DMS114 treated with DMSO at 0.1 percent for 48 hours (cell line): ENCODE measurements at regions not wholly inside any gene's neighbourhood (a gene's known extent, or its start where the extent isn't known, plus 50 kb on each side); places are given as distances from the start of the nearest gene placed in this dataset.

ENCODE experiments used
- DNase-seq: peaks from one replicate; lab custom pipeline; 2025; ENCODE audit not compliant: unreplicated experiment; lab: John Stamatoyannopoulos, UW

DNA sequence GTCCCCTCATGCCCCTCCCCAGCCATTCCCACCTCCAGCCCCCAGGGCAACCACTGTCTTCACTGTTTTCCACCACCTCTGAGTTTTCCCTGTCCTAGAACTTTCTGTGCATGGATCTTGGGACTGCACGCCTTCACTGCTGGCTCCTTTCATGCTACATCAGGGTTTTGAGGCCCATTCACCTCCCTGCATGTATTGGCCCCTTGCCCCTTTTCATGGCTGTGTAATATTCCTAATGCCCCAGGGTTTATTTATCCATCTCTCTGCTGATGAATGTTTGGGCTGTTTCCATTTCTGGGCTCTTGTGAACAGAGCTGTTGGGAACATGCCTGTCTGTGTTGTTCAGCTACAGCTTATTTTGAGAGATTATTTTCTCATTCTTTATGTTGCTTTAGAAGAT is 205.0 kb downstream of the RBFOX3 start:
- no peak for DNase-seq

DNA sequence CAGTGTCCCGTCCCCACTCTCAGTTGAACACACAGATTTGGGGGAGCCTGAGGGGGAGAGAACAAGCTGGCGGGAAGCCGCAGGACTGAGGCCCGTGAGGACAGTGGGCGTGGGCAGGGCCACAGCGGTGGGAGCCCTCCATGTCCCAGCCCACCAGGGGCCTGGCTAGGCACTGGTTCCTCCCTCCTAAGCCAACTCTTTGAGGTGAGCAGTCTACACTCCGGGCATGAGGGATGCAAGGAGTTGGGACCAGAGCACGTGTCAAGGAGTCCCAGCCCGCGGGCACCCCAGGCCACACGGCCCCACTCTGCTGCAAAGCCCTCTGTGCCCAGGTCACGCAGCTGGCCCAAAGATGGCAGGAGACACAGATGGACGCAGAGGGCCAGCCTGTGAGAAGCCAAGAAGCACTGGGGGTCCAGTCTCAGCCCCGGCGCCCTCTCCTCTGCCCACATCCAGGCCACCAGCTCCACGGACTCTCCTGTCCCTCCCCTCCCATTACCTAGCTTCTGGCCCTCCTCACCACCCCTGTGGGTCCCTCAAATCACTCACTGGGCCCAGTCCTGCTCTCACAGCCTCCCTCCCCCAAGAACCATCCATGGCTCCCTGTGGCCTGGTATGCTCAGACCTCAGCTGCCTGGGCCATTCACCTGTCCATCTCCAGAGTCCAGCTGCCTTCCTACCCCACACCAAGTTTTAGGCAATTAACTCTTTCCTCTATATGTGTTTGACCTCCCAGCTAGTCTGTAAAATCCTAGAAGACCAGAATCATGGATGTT is 206.5 kb downstream of the RBFOX3 start:
- DNase-seq: no peak

DNA sequence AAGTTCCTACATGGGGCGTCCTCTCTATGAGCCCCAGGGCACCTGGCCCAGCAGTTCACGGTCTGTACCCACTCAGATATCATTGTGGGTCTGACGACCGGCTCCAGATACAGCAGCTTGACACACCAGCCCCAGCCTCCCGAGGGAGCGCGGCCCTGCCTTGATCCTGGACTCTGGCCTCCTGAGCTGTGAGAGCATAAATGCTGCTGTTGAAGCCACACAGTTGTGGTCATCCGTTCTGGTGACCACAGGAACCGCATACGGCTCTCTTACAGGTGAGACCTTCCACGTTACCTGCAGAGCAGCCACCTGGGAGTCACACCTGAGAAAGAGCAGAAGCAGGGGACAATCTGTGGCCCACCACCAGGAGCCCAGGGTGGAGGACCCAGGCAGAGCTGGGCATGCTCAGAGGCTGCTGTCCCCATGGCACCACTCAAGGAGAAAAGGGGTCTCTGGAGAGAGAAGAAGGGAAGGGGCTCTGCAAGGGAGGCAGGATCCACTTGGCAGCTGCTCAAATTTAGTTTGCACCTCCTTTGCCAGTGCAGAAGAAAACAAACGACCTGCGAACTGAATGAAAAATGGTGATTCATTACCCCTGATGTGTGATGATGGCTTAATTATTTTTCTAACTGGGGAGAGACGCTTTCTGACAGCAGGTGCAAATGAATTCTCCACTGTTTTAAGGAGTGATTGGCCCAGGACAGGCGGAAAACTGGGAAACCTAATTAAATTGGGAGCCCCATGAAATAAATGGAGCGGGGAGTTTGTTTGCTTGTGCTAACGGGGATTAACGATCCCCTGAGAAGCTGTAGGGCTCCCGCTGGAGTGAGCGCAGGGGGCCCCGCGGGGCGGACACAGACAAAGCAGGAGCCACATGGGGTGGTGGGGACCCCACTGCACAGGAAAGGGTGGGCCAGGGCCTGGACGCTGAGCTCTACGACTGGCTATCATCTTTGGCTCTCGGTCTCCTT is 208.9 kb downstream of the RBFOX3 start:
- no peak for DNase-seq

DNA sequence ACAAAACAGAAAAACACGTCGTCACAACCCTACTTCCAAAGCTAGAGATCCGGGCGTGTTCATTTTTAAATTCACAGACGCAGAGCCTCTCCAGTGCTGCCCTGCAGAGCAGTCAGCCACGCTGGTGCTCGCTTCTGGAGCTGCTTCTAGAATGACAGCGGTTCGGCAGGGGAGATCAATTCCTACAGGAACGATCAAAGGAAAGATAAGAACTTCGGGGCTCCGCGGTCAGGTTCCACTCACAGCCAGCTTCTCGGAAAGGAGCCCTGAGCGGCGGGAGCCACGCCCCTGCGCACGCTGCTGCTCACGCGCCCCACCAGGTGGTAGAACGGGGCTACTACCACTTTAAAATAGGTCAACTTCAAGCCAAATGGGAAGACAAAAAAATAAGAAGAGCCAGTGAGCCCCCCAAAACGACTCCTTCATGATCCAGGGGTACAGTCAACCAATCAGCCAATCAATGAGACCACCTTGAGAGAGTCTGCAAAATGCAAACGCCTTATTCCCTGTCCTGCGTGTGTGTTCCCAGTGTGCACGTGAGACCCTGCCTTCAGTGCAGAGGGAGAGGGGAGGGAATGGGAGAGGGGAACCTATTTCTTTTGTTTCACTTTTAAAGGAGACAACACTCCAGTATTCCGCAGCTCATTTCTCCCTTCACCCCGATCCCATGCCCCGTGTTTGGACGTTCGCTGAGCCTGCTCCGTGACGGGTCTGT is 209.7 kb downstream of the RBFOX3 start:
- peak; percentile 58 for DNase-seq

DNA sequence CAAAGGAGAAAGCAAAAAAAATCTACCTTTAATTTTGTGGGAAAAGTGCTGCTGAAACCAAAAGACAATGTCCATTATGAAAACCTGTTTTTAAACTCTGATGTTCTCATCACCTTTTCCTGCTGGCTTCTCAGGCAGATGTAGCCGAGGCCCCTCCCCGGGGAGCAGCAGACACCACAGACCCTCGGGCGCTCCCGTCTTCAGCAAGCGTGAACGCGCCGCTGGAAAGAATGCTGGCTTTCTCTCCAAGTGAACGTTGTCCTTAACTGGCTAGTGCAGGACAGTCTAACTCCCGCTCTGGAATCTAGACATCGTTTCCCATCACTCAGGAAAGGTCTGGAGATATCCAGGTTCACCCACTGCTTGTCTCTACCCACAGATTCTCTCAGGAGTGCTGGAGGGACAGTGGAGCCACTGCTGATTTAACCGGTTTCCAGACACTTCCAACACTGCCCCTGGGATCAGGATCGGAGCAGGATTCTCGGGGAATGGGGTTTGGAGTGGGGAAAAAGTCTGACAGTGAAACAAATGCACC is 211.2 kb downstream of the RBFOX3 start:
- no peak for DNase-seq

DNA sequence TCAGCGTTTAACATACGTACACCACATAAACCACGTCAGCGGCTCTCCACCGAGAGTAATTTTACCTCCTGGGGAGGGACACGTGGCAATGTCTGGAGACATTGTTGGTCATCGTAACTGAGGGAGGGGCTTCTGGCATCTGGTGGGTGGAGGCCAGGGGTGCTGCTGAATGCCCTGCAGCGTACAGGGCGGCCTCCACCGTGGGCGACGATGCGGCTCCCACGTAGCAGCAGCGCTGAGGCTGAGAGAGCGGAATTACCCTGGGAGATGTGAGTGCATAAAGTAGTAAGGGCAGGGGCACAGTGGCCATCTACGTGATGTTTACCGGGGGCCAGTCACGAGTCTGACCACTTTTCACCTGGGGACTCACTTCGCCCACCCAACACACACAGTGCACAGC is 212.4 kb downstream of the RBFOX3 start:
- no peak for DNase-seq

DNA sequence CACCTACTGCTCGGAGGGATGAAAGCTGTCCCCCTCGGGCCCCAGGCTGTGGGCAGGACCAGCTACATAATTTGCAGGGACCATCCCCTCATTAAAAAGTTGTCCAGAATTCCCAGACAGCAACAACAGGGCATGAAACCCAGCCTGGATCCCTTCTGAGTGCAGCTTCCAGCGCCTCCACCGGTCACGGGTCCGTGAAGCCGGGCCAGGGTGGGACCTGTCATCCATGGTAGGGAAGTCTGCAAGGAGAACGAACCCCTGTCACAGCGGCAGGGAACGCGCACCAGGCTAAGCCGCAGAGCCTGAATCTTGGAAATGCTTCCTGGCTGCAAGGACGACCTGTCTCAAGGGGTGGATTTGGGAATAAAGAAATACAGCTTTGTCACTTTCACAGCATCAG is 214.2 kb downstream of the RBFOX3 start:
- DNase-seq: no peak

DNA sequence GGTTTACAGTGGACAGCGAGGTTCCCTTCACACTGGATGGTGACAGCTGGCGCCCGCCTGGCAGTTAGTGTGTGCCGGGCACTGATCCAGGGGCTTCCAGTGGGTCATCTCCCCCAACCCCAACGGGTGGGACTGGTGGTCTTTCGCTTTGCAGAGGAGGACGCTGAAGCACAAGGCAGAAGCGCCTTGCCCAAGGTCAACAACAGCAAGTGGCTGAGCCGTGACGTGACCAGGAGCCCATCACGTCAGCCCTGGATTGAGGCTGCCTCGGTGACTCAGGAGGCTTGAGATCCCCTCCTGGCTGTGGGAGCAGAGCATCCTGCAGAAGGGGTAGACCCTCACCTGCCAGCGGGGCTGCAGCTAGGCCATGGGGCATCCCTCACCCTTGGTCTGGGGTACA is 215.3 kb downstream of the RBFOX3 start:
- DNase-seq: no peak

DNA sequence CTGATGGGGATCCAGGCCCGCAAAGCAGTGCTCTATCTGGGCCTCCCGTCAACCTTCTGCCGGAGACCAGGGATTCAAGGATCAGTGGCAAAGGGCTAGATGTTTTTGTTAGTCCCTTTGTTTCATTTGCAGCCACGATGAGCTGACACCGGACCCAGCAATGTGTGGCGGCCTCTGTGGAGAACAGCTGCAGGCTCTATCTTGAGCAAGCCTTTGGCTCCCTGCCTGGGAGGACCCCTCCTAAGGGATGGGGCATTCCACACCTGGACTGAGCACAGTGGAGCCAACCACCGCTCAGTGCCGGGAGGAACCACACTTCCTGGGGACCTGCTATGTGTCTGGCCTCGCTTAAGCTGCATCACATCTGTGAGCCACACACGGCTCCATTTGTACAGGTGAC is 215.8 kb downstream of the RBFOX3 start:
- DNase-seq: no peak

DNA sequence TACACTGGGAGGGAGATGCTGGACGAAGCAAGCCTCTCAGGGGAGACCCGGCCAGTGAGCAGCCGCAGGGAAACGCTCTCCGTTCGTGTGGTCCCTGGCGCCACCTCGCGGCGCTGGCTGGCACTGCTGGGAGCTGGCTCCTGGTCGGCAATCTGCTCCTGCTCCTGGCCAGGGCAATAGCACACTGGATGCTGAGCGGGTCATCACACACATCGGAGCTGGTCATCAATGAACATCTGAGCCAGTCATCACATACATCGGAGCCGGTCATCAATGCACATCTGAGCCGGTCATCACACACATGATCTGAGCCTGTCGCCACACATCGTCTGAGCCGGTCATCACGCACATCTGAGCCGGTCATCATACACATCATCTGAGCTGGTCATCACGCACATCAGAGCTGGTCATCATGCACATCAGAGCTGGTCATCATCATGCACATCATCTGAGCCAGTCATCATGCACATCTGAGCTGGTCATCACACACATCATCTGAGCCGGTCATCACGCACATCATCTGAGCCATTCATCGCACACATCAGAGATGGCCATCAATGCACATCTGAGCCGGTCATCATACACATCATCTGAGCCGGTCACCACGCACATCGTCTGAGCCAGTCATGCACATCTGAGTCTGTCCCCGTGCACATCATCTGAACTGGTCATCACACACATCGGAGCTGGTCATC is 217.3 kb downstream of the RBFOX3 start:
- peak; percentile 55 for DNase-seq

DNA sequence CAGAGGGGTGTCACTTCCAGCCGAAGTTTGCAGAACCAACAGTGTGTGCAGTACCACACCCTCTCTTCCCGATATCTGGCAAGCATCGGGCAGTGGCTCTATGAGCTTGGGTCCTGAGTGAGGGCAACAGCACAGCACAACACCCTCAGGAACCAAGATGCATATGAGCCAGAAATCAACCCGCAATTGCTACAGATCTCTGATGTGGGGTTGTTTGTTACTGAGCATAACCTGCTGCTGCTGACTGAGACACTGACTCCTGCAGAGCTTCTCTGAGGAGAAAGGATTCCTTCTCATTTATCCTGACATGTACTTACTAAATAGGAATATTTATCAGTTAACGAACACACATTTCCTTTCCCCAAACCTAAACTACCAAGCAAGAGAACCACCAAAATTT is 218.3 kb downstream of the RBFOX3 start:
- no peak for DNase-seq

DNA sequence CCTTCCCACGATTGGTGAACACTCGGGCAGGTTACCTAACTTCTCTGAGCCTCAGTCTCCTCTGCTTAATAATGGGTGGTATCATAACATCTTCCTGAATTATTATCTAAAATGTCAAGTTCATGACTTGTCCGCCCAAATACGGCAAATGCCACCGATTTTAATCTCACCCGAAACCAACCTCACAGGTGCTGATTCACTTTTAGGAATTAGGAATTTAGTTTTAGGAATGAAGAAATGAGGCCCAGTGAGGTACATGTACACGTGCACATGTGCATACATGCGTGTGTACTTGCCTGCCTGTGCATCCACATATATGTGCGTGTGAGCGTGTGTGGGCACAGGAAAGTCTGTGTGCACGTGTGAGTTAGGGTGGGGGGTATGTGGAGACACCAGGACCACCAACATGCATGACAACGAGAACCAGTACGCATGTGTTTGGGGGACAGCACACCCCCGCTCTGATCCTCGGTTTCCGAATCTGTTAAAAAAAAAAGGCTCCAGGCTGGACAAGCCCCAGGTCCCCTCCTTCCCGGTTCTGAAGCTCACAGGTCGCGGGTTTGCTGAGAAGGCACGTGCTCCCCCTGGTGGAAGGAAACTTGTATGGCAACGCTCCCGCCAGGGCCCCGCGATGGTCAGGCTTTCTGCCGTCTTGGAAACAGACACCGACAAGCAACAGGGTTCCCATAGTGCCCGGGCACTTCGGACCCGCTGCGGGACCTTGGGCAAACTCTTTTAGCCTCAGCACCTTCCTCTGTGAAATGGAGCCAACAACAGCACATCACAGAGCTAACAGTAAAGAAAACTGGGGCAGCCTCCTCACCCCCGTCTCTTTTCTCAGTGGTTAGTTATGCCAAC is 219.2 kb downstream of the RBFOX3 start:
- DNase-seq: peak; percentile 76

DNA sequence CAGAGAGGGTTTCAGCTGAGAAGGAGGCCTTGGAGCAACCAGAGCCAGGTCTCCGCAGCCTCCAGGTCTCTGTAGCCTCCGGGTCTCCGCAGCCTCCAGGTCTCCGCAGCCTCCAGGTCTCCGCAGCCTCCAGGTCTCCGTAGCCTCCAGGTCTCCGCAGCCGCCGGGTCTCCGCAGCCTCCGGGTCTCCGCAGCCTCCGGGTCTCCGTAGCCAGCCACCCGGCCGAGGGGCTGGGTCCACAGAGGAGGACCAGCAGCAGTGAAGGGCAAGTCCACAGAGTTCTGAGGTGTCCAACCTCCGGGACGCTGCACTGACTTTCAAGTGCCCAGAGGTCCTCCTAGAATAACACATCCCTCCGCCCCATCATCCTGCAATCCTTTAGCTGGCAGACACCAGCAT is 221.0 kb downstream of the RBFOX3 start:
- no peak for DNase-seq

DNA sequence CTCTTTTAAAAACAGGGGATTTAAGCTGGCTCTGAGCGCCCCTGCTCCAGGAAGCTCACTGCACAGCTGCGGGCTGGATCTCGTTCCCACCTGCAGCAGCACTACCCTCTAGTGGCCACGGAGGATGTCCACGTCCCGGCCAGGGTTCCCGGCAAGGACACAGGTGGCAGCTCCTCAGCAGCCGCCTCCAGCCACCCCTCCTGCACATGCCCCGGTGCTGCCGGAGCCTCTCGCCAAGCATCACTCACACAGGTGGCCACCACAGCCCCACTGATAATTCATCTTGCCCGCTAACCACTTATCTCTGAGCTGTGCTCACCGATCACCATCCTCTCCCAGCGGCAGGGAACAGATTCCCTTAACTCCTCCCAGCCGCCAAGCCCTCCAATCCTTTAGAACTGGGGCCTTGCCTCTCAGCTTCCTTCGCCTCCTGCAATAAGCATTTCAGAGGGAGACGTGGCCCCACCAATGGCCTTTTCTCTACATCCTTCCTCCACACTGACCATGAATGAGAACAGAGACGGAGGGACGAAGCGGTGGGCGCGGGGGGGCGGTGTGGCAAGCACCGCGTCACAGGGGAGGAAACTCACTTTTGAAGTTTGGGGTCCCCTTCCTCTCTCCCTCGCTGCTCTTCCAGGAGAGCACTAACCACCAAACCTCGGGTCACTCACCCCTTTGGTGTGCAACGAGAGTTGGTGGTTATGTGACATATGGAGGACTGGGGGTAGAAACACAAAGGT is 222.1 kb downstream of the RBFOX3 start:
- peak; percentile 33 for DNase-seq

DNA sequence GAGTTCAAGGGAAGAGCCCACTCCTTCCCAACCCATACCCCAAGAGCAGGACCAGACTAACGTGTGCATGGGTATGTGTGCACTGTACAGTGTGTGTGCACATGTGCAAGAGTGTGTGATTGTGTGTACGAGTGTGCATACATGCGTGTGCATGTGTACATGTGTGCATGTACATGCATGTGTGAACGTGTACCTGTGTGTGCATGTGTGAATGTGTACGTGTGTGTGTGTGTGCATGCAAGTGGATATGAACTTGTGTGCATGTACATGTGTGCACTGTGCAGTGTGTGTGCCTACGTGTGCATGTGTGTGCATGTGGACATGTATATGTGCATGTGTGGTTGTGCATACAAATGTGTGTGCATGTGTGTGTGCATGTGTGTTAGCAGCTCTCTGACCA is 223.1 kb downstream of the RBFOX3 start:
- no peak for DNase-seq

DNA sequence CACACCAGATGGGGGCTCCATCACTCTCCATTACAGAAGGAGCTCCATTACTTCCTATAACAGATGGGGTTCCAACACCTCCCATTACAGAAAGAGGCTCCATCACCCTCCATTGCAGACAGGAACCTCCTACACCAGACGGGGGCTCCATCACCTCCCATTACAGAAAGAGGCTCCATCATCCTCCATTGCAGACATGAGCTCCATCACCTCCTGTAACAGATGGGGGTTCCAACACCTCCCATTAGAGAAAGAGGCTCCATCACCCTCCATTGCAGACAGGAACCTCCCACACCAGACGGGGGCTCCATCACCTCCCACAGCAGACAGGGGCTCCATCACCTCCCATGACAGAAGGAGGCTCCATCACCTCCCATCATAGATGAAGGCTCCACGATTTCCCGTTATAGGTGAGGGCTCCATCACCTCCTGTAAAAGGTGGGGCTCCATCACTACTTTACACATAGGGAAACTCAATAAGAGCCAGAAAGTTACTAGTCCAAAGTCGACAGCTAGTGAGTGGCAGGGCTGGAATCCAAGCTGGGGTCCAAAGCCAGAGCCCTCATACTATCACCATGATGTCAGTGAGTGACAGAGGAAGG is 224.8 kb downstream of the RBFOX3 start:
- no peak for DNase-seq

DNA sequence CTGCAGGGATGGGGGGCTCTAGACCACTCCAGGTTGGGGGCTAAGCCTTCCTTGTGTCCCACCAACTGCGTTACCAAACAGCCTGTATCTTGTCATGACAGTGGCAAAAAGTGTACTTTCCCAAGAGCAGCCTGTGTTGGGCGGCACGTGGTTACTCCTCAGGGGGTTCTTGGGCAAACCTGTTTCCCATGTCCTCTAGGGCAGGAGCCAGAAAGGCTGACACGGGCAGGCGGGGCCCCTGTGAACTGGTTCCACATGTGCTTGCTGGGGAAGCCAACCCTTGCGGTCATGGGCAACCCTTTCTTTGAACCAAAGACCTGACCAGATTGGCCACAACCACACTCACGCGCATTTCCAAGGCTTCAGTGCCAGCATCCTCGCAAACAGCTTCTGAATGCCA is 228.5 kb downstream of the RBFOX3 start:
- DNase-seq: no peak

DNA sequence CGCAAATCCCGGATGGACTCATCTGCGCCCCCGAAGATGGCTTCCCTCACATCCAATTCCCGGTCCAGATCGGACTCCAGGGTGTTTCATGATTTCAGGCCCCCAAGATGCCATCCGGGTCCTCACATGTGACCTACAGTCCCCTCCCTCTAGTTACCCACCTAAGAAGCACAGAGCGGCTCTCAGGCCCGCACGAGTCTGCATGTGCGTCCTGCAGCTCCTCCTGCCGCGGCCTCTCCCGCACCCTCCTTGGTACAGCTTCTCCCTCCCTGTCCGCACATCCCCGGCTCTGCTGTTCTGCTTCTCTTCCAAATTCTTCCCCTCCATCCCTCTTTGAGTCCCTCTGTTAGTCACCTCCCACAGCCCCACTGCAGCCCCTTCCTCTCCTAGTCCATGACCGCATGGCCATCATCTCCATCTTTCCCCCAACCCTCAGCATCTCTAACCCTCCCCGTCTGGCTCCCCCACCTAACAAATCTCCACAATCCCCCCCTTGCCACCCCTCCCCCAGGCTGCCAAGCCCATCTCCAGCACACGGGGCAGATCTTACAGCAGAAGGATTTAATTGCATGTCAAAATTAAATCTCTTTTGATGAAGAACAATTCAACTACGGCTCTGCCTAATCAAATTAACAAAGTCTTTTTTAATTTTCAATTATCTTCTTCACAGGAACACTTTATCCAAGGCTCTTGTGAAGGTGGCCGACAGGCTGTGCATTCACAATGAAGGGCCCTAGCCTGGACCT is 231.0 kb downstream of the RBFOX3 start:
- DNase-seq: no peak
